B cell (primary cell): ENCODE measurements at regions not wholly inside any gene's neighbourhood (a gene's known extent, or its start where the extent isn't known, plus 50 kb on each side); places are given as distances from the start of the nearest gene placed in this dataset.

Experiments used
- ATAC-seq: fragments of 200-7000 bp; cut with Tn5 transposase; one replicate; pipeline ENCODE4 v1.10.0; 2021; ENCODE audit warnings: low read depth, mild to moderate bottlenecking, moderate number of reproducible peaks, moderate library complexity
- CTCF ChIA-PET: fragments of 350-600 bp; sonication (Branson Sonifier 250); formaldehyde crosslinking; loops from one replicate; lab custom pipeline; 2021; ENCODE audit warnings: antibody characterized with exemption, inconsistent platforms; lab: Charles Lee
- POLR2A ChIA-PET: fragments of 350-600 bp; sonication (Branson Sonifier 250); formaldehyde crosslinking; loops from one replicate; lab custom pipeline; 2021; ENCODE audit warnings: antibody characterized with exemption; lab: Charles Lee
- DNase-seq: peaks from one replicate; pipeline ENCODE4 v3.0.0; 2013
- H2AFZ ChIP-seq: 2 replicates; pipeline ENCODE4 v1.6.1; 2012; ENCODE audit warnings: mild to moderate bottlenecking, low read depth, low read length; ENCODE audit not compliant: insufficient read depth, poor library complexity, severe bottlenecking
- H3K27ac ChIP-seq, 2 donors: 1 replicate in 1 of 2; 2 replicates in 1 of 2; pipeline ENCODE4 v1.5.1; 2012 to 2013; ENCODE audit warnings: low read length in 2 of 2, mild to moderate bottlenecking in 2 of 2, moderate library complexity in 1 of 2
- H3K27me3 ChIP-seq, 4 experiments: fragments of 200-600 bp in 1 of 4; sonication (generic) in 1 of 4; replicated peaks in 1 of 4; 1 replicate in 2 of 4; 2 replicates in 2 of 4; pipeline versions ENCODE4 v1.6.1 to v1.7.0; 2013 to 2016; ENCODE audit warnings: low read length in 3 of 4, mild to moderate bottlenecking in 2 of 4, mixed read lengths in 1 of 4, moderate library complexity in 1 of 4; ENCODE audit not compliant: insufficient read depth in 4 of 4, control insufficient read depth in 3 of 4; ENCODE audit errors: control extremely low read depth in 1 of 4
- H3K36me3 ChIP-seq, 2 experiments: replicated peaks in 1 of 2; 1 replicate in 1 of 2; 2 replicates in 1 of 2; pipeline versions ENCODE4 v1.6.1 to v1.7.1; 2013; ENCODE audit warnings: low read length in 1 of 2; ENCODE audit not compliant: insufficient read depth in 2 of 2, control insufficient read depth in 1 of 2; ENCODE audit errors: control extremely low read depth in 1 of 2, extremely low read depth in 1 of 2
- H3K4me1 ChIP-seq, 2 donors: fragments of 200-600 bp in 1 of 2; sonication (generic) in 1 of 2; 1 replicate in 1 of 2; 2 replicates in 1 of 2; pipeline versions ENCODE4 v1.5.1 to v1.6.1; 2013 to 2017; ENCODE audit warnings: low read length in 2 of 2; ENCODE audit not compliant: control insufficient read depth in 2 of 2, insufficient read depth in 2 of 2
- H3K4me2 ChIP-seq: replicated peaks from 2 replicates; pipeline ENCODE3; 2012; ENCODE audit warnings: mild to moderate bottlenecking, low read depth, low read length; ENCODE audit not compliant: poor library complexity, severe bottlenecking
- H3K4me3 ChIP-seq, 5 experiments: fragments of 200-600 bp in 1 of 5; sonication (generic) in 1 of 5; 1 replicate in 3 of 5; 2 replicates in 2 of 5; pipeline versions ENCODE4 v1.5.1 to v1.7.0; 2011 to 2016; ENCODE audit warnings: low read length in 4 of 5, mild to moderate bottlenecking in 4 of 5, low read depth in 2 of 5, control low read depth in 1 of 5, moderate library complexity in 1 of 5; ENCODE audit not compliant: insufficient read depth in 1 of 5; ENCODE audit errors: control extremely low read depth in 1 of 5, extremely low read depth in 1 of 5
- H3K79me2 ChIP-seq: fragments of 200-600 bp; sonication (generic); one replicate; pipeline ENCODE4 v1.6.0; 2016; ENCODE audit warnings: low read length; ENCODE audit not compliant: control insufficient read depth, insufficient read depth
- H3K9ac ChIP-seq: fragments of 200-600 bp; sonication (generic); 2 replicates; pipeline ENCODE4 v1.6.1; 2017; ENCODE audit warnings: mild to moderate bottlenecking, low read length, moderate library complexity
- H3K9me3 ChIP-seq, 3 donors: one replicate each; pipeline versions ENCODE4 v1.6.1 to v1.7.1; 2013; ENCODE audit warnings: low read length in 2 of 3; ENCODE audit not compliant: control insufficient read depth in 2 of 3, insufficient read depth in 1 of 3; ENCODE audit errors: control extremely low read depth in 1 of 3
- H4K20me1 ChIP-seq: 2 replicates; pipeline ENCODE4 v1.6.0; 2012; ENCODE audit warnings: mild to moderate bottlenecking, low read length; ENCODE audit not compliant: insufficient read depth, control insufficient read depth, poor library complexity, severe bottlenecking
- H3K27ac Mint-ChIP-seq: one replicate; pipeline ENCODE4 v1.8.0; 2021; ENCODE audit warnings: mixed read lengths
- H3K27me3 Mint-ChIP-seq: one replicate; pipeline ENCODE4 v1.8.0; 2021; ENCODE audit warnings: mixed read lengths
- H3K4me1 Mint-ChIP-seq: one replicate; pipeline ENCODE4 v1.8.0; 2021; ENCODE audit warnings: mixed read lengths
- H3K4me3 Mint-ChIP-seq: one replicate; pipeline ENCODE4 v1.8.0; 2021; ENCODE audit warnings: mixed read lengths
- H3K9me3 Mint-ChIP-seq: one replicate; pipeline ENCODE4 v1.8.0; 2022; ENCODE audit warnings: mixed read lengths; ENCODE audit not compliant: insufficient read depth
- CTCF ChIP-seq: fragments of 200-600 bp; IDR thresholded peaks from one replicate; pipeline ENCODE4 v1.8.0; 2022; ENCODE audit warnings: antibody characterized with exemption, mild to moderate bottlenecking
- EZH2 ChIP-seq: IDR thresholded peaks from 2 replicates; pipeline ENCODE4 v1.6.1; 2012; ENCODE audit warnings: borderline replicate concordance, low read depth, mild to moderate bottlenecking, moderate library complexity, low read length; ENCODE audit not compliant: insufficient read depth, poor library complexity, severe bottlenecking
- WGBS: methylation state at CpG from one replicate; pipeline ENCODE4 v1.1.5; 2013; ENCODE audit warnings: missing lambda C conversion rate; ENCODE audit not compliant: insufficient coverage; 5-methylcytosine and 5-hydroxymethylcytosine counted together
- intact Hi-C: fragments of 100-400 bp; cut with micrococcal nuclease; formaldehyde crosslinking; loops from one replicate; pipeline ENCODE4 v1.10.0; 2022

- Histone ChIP-seq H3K4me1 (peaks cover 18 to 24% of the 10 kb centered on the region in 2 donors), H3K79me2 (no peaks in the 10 kb centered on the region), H3K4me2 (peak overlapping the region; percentile 54), H2AFZ (peak overlapping the region; percentile 20), H3K27me3 (no peaks in the 10 kb centered on the region), H3K36me3 (no peaks in the 10 kb centered on the region), H3K4me3 (no peak overlapping the region), H3K9ac (no peak overlapping the region), H3K9me3 (peaks cover 0 to 2% (median 0%) of the 10 kb centered on the region in 3 donors), H4K20me1 (no peaks in the 10 kb centered on the region), H3K27ac (no peak overlapping the region)
- intact Hi-C loops: no loop called here
- peaks cover 2% of the 10 kb centered on the region for H3K27me3 Mint-ChIP-seq
- ATAC-seq (no peak), DNase-seq (peak; percentile 32)
- no peaks in the 10 kb centered on the region for H3K9me3 Mint-ChIP-seq
- peak overlapping the region; percentile 47 for H3K27ac Mint-ChIP-seq
- ChIA-PET CTCF (no interaction called here), POLR2A (no interaction called here)
- no peak for TF ChIP-seq EZH2
- no peak for TF ChIP-seq CTCF
- WGBS: 40% methylated on average over 1 of the region's 4 CpGs
- peak overlapping the region; percentile 30 for H3K4me3 Mint-ChIP-seq
- H3K4me1 Mint-ChIP-seq: peaks cover 31% of the 10 kb centered on the region
These were observed 173.9 kb upstream of the ATF7IP start for GRCh38 chr12:14191612-14192011.

DNA sequence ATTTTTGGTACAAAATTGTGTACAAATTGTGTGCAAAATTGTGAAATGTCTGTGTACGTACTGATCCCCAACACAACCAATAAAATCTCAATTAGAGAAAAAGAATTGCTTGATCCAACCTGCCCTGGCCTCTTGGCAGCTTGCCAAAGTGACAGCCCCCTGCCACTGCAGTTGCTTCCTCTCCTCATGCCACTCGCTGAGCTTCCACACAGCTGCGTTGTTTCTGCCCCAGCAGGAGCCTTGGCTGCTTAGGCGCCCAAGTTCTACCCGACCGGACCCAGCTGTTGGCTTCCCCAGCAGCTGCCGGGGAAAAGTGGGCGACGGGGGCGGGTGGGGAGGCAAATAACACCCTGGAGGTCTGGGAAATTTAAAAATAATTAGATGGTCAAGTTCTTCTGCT is 171.8 kb upstream of the ATF7IP start:
- CTCF ChIA-PET: no interaction called here
- POLR2A ChIA-PET: no interaction called here
- H4K20me1 ChIP-seq: no peaks in the 10 kb centered on the region
- DNase-seq (no peak), ATAC-seq (no peak)
- TF ChIP-seq CTCF (no peak), EZH2 (no peak)
- no peaks in the 10 kb centered on the region for H3K9me3 Mint-ChIP-seq
- no peak overlapping the region for H3K9ac ChIP-seq
- 6% methylated on average over 2 of the region's 10 CpGs for WGBS
- intact Hi-C loops: no loop called here
- peaks cover 18 to 22% of the 10 kb centered on the region in 2 donors for H3K4me1 ChIP-seq
- H3K4me3 Mint-ChIP-seq: no peak overlapping the region
- H3K4me1 Mint-ChIP-seq: peaks cover 31% of the 10 kb centered on the region
- H3K4me3 ChIP-seq: no peak overlapping the region
- H3K27ac Mint-ChIP-seq: no peak overlapping the region
- H3K9me3 ChIP-seq: peaks cover 0 to 2% (median 0%) of the 10 kb centered on the region in 3 donors
- H3K79me2 ChIP-seq: no peaks in the 10 kb centered on the region
- H3K27me3 ChIP-seq: no peaks in the 10 kb centered on the region
- no peaks in the 10 kb centered on the region for H3K36me3 ChIP-seq
- H3K27ac ChIP-seq: no peak overlapping the region
- H2AFZ ChIP-seq: no peak overlapping the region
- H3K27me3 Mint-ChIP-seq: peaks cover 2% of the 10 kb centered on the region
- H3K4me2 ChIP-seq: no peak overlapping the region
